T-helper 2 cell treated with Interferon-gamma antibody and Interleukin-4, amounts not matched to agents 100 ng/mL and 5 ng/mL, for 36 hours (primary cell): ENCODE measurements at regions not wholly inside any gene's neighbourhood (a gene's known extent, or its start where the extent isn't known, plus 50 kb on each side); places are given as distances from the start of the nearest gene placed in this dataset.
"Not testable (repeated sequence)": the region's sequence is repeated elsewhere in the genome, so short reads cannot be mapped to it uniquely, and the experiment has no call there.

Experiments used
- intact Hi-C: fragments of 100-400 bp; cut with micrococcal nuclease; formaldehyde crosslinking; loops from one replicate; pipeline ENCODE4 v1.15.1; 2023

- intact Hi-C loops, result no loop called here
Observed at GRCh38 chr3:70507486-70507885, 195.0 kb upstream of the MDFIC2 start.

- intact Hi-C loops, result no loop called here
Observed at GRCh38 chr3:70506775-70507174, 194.3 kb upstream of the MDFIC2 start.

- intact Hi-C loops, result no loop called here
Observed at GRCh38 chr3:70501561-70501960, 189.1 kb upstream of the MDFIC2 start.

- intact Hi-C loops, result no loop called here
Observed at GRCh38 chr3:70488816-70489215, 176.4 kb upstream of the MDFIC2 start.

- intact Hi-C loops, result no loop called here
Observed at GRCh38 chr3:70488131-70488530, 175.7 kb upstream of the MDFIC2 start.

GRCh38 chr3:70486414-70487017, 174.1 kb upstream of the MDFIC2 start:
- intact Hi-C loops, result no loop called here

- intact Hi-C loops, result no loop called here
Observed at GRCh38 chr3:70476174-70476573, 163.7 kb upstream of the MDFIC2 start.

- intact Hi-C loops, result no loop called here
Observed at GRCh38 chr3:70471464-70472342, 159.3 kb upstream of the MDFIC2 start.

GRCh38 chr3:70466096-70466495, 153.7 kb upstream of the MDFIC2 start:
- intact Hi-C loops, result no loop called here

- intact Hi-C loops, result no loop called here
Observed at GRCh38 chr3:70464876-70465275, 152.4 kb upstream of the MDFIC2 start.

GRCh38 chr3:70464465-70464864, 152.0 kb upstream of the MDFIC2 start:
- intact Hi-C loops, result no loop called here

GRCh38 chr3:70450220-70450619, 137.8 kb upstream of the MDFIC2 start:
- intact Hi-C loops, result not testable (repeated sequence)

- intact Hi-C loops, result not testable (repeated sequence)
Observed at GRCh38 chr3:70435422-70435821, 123.0 kb upstream of the MDFIC2 start.

GRCh38 chr3:70433091-70433490, 120.7 kb upstream of the MDFIC2 start:
- intact Hi-C loops, result no loop called here

- intact Hi-C loops, result no loop called here
Observed at GRCh38 chr3:70431911-70432310, 119.5 kb upstream of the MDFIC2 start.

- intact Hi-C loops, result no loop called here
Observed at GRCh38 chr3:70426071-70426470, 113.6 kb upstream of the MDFIC2 start.

- intact Hi-C loops, result no loop called here
Observed at GRCh38 chr3:70421506-70421905, 109.1 kb upstream of the MDFIC2 start.

GRCh38 chr3:70409018-70409417, 96.6 kb upstream of the MDFIC2 start:
- intact Hi-C loops, result no loop called here

GRCh38 chr3:70400194-70400593, 87.8 kb upstream of the MDFIC2 start:
- intact Hi-C loops, result no loop called here

GRCh38 chr3:70393881-70394612, 81.6 kb upstream of the MDFIC2 start:
- intact Hi-C loops, result no loop called here

- intact Hi-C loops, result no loop called here
Observed at GRCh38 chr3:70392227-70392626, 79.8 kb upstream of the MDFIC2 start.

GRCh38 chr3:70387889-70388288, 75.5 kb upstream of the MDFIC2 start:
- intact Hi-C loops, result no loop called here
